ENCODE measurements at regions not wholly inside any gene's neighbourhood (a gene's known extent, or its start where the extent isn't known, plus 50 kb on each side); places are given as distances from the start of the nearest gene placed in this dataset.

GRCh38 chr18:31232775-31233424 is 70.2 kb upstream of the DSC1 start:
- TF ChIP-seq EZH2 (IDR thresholded peaks at IDR 0.05; ENCODE audit: low read depth) (no peak), CTCF (conservative IDR thresholded peaks at IDR 0.05) (no peak)
